ENCODE measurements at regions not wholly inside any gene's neighbourhood (a gene's known extent, or its start where the extent isn't known, plus 50 kb on each side); places are given as distances from the start of the nearest gene placed in this dataset.

DNA sequence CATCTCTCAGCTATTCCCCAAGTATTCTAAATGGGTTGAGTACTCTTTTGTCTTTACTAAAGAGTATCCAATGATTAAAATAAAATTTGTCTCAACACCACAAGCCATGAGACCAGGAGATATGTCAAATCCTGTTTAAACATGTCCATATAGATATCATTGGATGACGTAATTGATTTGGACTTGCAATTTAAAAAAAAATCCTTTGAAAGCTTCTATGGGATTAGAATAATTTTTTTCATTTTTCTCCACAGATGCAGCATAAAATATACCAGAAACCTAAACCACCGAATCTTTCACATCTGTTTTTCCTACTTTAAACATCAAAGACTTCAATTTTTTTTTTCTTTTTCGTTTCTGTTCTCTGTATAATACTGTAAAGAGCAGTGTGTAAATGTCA is 1022.3 kb downstream of the EPHA3 start:
- TF ChIP-seq, protein P1, sequence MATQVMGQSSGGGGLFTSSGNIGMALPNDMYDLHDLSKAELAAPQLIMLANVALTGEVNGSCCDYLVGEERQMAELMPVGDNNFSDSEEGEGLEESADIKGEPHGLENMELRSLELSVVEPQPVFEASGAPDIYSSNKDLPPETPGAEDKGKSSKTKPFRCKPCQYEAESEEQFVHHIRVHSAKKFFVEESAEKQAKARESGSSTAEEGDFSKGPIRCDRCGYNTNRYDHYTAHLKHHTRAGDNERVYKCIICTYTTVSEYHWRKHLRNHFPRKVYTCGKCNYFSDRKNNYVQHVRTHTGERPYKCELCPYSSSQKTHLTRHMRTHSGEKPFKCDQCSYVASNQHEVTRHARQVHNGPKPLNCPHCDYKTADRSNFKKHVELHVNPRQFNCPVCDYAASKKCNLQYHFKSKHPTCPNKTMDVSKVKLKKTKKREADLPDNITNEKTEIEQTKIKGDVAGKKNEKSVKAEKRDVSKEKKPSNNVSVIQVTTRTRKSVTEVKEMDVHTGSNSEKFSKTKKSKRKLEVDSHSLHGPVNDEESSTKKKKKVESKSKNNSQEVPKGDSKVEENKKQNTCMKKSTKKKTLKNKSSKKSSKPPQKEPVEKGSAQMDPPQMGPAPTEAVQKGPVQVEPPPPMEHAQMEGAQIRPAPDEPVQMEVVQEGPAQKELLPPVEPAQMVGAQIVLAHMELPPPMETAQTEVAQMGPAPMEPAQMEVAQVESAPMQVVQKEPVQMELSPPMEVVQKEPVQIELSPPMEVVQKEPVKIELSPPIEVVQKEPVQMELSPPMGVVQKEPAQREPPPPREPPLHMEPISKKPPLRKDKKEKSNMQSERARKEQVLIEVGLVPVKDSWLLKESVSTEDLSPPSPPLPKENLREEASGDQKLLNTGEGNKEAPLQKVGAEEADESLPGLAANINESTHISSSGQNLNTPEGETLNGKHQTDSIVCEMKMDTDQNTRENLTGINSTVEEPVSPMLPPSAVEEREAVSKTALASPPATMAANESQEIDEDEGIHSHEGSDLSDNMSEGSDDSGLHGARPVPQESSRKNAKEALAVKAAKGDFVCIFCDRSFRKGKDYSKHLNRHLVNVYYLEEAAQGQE (IDR thresholded peaks at IDR 0.05; ENCODE audit: insufficient replicate concordance, low read depth), result no peak
- TF ChIP-seq, protein P2, sequence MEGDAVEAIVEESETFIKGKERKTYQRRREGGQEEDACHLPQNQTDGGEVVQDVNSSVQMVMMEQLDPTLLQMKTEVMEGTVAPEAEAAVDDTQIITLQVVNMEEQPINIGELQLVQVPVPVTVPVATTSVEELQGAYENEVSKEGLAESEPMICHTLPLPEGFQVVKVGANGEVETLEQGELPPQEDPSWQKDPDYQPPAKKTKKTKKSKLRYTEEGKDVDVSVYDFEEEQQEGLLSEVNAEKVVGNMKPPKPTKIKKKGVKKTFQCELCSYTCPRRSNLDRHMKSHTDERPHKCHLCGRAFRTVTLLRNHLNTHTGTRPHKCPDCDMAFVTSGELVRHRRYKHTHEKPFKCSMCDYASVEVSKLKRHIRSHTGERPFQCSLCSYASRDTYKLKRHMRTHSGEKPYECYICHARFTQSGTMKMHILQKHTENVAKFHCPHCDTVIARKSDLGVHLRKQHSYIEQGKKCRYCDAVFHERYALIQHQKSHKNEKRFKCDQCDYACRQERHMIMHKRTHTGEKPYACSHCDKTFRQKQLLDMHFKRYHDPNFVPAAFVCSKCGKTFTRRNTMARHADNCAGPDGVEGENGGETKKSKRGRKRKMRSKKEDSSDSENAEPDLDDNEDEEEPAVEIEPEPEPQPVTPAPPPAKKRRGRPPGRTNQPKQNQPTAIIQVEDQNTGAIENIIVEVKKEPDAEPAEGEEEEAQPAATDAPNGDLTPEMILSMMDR (IDR thresholded peaks at IDR 0.05; ENCODE audit: insufficient read depth, low read length), result no peak
- no peak for TF ChIP-seq POLR2AphosphoS5 (IDR thresholded peaks at IDR 0.05; ENCODE audit: low read depth)
